Adrenal gland (tissue), 9 donors: ENCODE measurements at regions not wholly inside any gene's neighbourhood (a gene's known extent, or its start where the extent isn't known, plus 50 kb on each side); places are given as distances from the start of the nearest gene placed in this dataset.

Experiments
- DNase-seq, 7 donors: peaks; one replicate each; pipeline ENCODE4 v3.0.0-alpha.2; 2019 to 2020
- H3K27ac ChIP-seq, 5 donors: fragments of 200-600 bp; sonication (generic) in 4 of 5; 1 replicate in 3 of 5; 2 replicates in 2 of 5; pipeline versions ENCODE4 v1.5.1 to v1.8.0; 2016 to 2020; ENCODE audit warnings: mild to moderate bottlenecking in 1 of 5
- H3K27me3 ChIP-seq: fragments of 200-600 bp; 2 replicates; pipeline ENCODE4 v1.8.0; 2021
- H3K36me3 ChIP-seq, 2 donors: fragments of 200-600 bp; replicated peaks in 1 of 2; 1 replicate in 1 of 2; 2 replicates in 1 of 2; pipeline versions ENCODE4 v1.5.1 to v1.8.0; 2018 to 2022
- H3K4me1 ChIP-seq, 2 donors: fragments of 200-600 bp; replicated peaks in 1 of 2; 1 replicate in 1 of 2; 2 replicates in 1 of 2; pipeline versions ENCODE4 v1.5.1 to v1.8.0; 2018 to 2021
- H3K4me3 ChIP-seq, 4 donors: fragments of 200-600 bp; sonication (generic) in 3 of 4; one replicate each; pipeline ENCODE4 v1.5.1; 2016 to 2018
- H3K9me3 ChIP-seq, 3 donors: fragments of 200-600 bp; sonication (generic) in 1 of 3; replicated peaks in 1 of 3; 1 replicate in 2 of 3; 2 replicates in 1 of 3; pipeline versions ENCODE4 v1.5.1 to v1.8.0; 2016 to 2021
- CTCF ChIP-seq, 6 experiments: fragments of 450-650 bp in 4 of 6; fragments of 200-600 bp in 2 of 6; sonication (generic) in 1 of 6; IDR thresholded peaks; 1 replicate in 5 of 6; 2 replicates in 1 of 6; pipeline versions ENCODE4 v1.5.1 to v1.8.0; 2016 to 2021; ENCODE audit warnings: antibody characterized with exemption in 6 of 6, mild to moderate bottlenecking in 2 of 6, moderate library complexity in 1 of 6
- POLR2A ChIP-seq, 2 donors: fragments of 450-650 bp; IDR thresholded peaks; one replicate each; pipeline ENCODE4 v1.6.1; 2017; ENCODE audit warnings: antibody characterized with exemption in 2 of 2, mild to moderate bottlenecking in 2 of 2, moderate library complexity in 1 of 2
- WGBS, 4 donors: extraction: QIAGEN DNeasy Blood & Tissue Kit in 2 of 4; methylation state at CpG; one replicate each; pipeline versions ENCODE4 v1.1.5 to v1.1.7; 2013 to 2017; 5-methylcytosine and 5-hydroxymethylcytosine counted together
- intact Hi-C, 2 donors: fragments of 100-400 bp; cut with DNase I; formaldehyde crosslinking; loops; one replicate each; pipeline versions ENCODE4 v1.14.1 to v1.15.0; 2022 to 2023
- donor health status: healthy with polysubstance abuse.
- donor health status: Bipolar disorder and iron deficiency.
- donor health status: DM: yes; HTN: yes; CAD: no.
- donor health status: DM: no; HTN: no; CAD: no.
- donor health status: DM: no; HTN: no; CAD: no.

- Histone ChIP-seq H3K4me1 (no peaks in the 10 kb centered on the region), H3K9me3 (no peaks in the 10 kb centered on the region), H3K4me3 (no peak overlapping the region), H3K27me3 (peaks cover 5% of the 10 kb centered on the region), H3K36me3 (no peaks in the 10 kb centered on the region), H3K27ac (no peak overlapping the region)
- 39 to 45% (median 41%) methylated on average over 1 of the region's 1 CpG for WGBS, 4 donors
- intact Hi-C loops, result no loop called here
- TF ChIP-seq CTCF (IDR thresholded peaks at IDR 0.05) (no peak), POLR2A (IDR thresholded peaks at IDR 0.05) (no peak)
- no peak for DNase-seq
Measured at GRCh38 chr18:34364699-34365098, 140.0 kb upstream of the NOL4 start.

GRCh38 chr18:34370704-34371395 is 146.1 kb upstream of the NOL4 start:
- WGBS, 4 donors, result 65 to 69% (median 66%) methylated on average over 3 of the region's 3 CpGs
- H3K4me1 ChIP-seq, result no peaks in the 10 kb centered on the region
- H3K27ac ChIP-seq, result no peak overlapping the region
- no peak overlapping the region for H3K4me3 ChIP-seq
- intact Hi-C loops, result no loop called here
- no peaks in the 10 kb centered on the region for H3K27me3 ChIP-seq
- DNase-seq, result no peak
- no peaks in the 10 kb centered on the region for H3K9me3 ChIP-seq
- no peaks in the 10 kb centered on the region for H3K36me3 ChIP-seq
- TF ChIP-seq POLR2A (IDR thresholded peaks at IDR 0.05), result no peak
- TF ChIP-seq CTCF (IDR thresholded peaks at IDR 0.05), result no peak

GRCh38 chr18:34380326-34380725 is 155.6 kb upstream of the NOL4 start:
- H3K27ac ChIP-seq, result no peak overlapping the region

GRCh38 chr18:34385311-34385710 is 160.6 kb upstream of the NOL4 start:
- intact Hi-C loops, result no loop called here
- Histone ChIP-seq H3K36me3 (no peaks in the 10 kb centered on the region), H3K4me3 (no peak overlapping the region), H3K27me3 (no peaks in the 10 kb centered on the region), H3K9me3 (no peaks in the 10 kb centered on the region), H3K4me1 (no peaks in the 10 kb centered on the region), H3K27ac (no peak overlapping the region)
- DNase-seq, result no peak
- TF ChIP-seq CTCF (IDR thresholded peaks at IDR 0.05) (no peak), POLR2A (IDR thresholded peaks at IDR 0.05) (no peak)

More at GRCh38 chr18:34380326-34380725, 155.6 kb upstream of the NOL4 start:
- 88 to 100% (median 93%) methylated on average over 1 of the region's 1 CpG for WGBS, 4 donors
- H3K27me3 ChIP-seq, result no peaks in the 10 kb centered on the region
- no peaks in the 10 kb centered on the region for H3K36me3 ChIP-seq
- TF ChIP-seq POLR2A (IDR thresholded peaks at IDR 0.05) (no peak), CTCF (IDR thresholded peaks at IDR 0.05) (no peak)
- no peak overlapping the region for H3K4me3 ChIP-seq
- no peaks in the 10 kb centered on the region for H3K4me1 ChIP-seq
- DNase-seq, result no peak
- intact Hi-C loops, result no loop called here
- no peaks in the 10 kb centered on the region for H3K9me3 ChIP-seq
